GM18505 (cell line): ENCODE measurements at regions not wholly inside any gene's neighbourhood (a gene's known extent, or its start where the extent isn't known, plus 50 kb on each side); places are given as distances from the start of the nearest gene placed in this dataset.
A peak's percentile ranks its signal among the peaks of the same experiment; 100 is the strongest.

ENCODE experiments used
- ATAC-seq: cut with Tn5 transposase; IDR thresholded peaks from one replicate; pipeline ENCODE4 v1.9.1; 2021; ENCODE audit not compliant: unreplicated experiment
- POLR2A ChIP-seq: IDR thresholded peaks from 4 replicates; pipeline ENCODE4 v1.6.1; 2011; ENCODE audit warnings: borderline replicate concordance; ENCODE audit not compliant: insufficient read depth, insufficient read length; ENCODE audit errors: extremely low read depth

DNA sequence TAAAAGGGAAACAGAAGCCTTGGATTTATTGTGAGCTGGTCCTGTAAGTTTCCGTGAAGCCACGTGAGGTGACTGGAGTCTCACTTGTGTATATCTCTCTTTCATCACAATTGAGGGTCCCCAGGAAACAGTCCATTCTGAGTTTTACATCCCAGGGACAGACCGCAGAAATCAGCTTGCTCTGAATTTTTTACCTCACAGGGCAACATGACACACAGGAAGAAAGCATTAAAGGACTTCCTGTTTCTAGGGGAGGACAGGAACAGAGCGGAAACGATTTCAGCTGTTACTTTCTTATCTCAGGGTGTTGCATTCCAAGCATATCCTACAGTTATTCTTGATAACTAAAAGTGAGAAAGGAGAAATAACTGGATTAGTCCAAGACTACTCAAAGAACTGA lies 553.5 kb downstream of the TRAM1L1 start:
- peak; percentile 81 for ATAC-seq

DNA sequence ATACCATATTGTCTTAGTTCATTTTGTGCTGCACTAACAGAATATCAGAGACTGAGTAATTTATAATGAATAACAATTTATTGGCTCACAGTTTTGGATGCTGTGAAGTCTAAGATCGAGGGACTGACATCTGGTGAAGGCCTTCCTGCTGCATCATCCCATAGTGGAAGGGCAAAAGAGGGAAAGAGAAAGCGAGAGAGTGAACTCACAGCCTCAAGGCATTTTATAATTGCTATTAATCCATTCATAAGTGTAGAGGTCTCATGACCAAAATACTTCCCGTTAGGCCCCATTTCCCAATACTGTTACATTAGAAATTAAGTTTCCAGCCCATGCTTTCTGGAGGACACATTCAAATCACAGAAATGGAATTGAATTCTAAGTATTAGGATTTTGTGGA lies 554.4 kb downstream of the TRAM1L1 start:
- no peak for TF ChIP-seq POLR2A

More for the DNA sequence above, 553.5 kb downstream of the TRAM1L1 start:
- no peak for TF ChIP-seq POLR2A

DNA sequence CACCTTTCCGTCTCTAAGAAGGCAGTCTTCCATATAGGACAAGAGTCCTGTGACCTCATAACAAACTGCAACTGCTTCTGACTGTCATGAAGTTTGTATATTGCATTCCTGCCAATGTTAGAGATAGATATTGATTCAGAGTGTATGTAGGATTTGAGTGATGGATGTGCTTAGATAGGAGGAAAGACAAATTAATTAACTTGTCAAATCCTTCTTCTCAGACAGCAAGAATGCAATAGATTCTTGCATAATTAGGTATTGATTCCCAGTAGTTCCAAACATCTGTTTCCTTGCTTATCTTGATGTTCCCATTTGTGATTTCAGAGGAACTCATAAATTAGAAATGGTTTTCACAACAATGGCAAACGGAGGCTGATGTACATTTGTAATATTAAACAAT lies 555.3 kb downstream of the TRAM1L1 start:
- TF ChIP-seq POLR2A = no peak
- ATAC-seq = no peak

More for the DNA sequence above, 554.4 kb downstream of the TRAM1L1 start:
- ATAC-seq = no peak

DNA sequence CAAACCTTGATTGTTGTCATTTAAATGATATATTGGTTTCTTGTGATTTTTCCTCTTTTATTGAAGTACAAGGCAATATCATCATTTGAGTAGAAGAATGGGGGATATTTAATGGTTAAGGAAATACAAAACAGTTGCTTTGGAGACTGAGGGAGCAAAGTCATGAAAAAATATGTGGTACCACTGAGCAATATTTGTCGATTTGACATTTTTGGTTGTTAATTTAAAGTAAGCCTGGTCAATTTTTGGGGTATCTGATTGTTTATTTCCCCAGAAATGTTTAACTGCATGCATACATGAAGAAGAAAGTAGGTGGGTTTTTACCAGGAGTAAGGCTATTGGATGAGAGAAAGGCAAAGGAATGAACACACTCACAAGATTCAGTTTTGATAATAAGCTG lies 556.2 kb downstream of the TRAM1L1 start:
- no peak for TF ChIP-seq POLR2A
- no peak for ATAC-seq

DNA sequence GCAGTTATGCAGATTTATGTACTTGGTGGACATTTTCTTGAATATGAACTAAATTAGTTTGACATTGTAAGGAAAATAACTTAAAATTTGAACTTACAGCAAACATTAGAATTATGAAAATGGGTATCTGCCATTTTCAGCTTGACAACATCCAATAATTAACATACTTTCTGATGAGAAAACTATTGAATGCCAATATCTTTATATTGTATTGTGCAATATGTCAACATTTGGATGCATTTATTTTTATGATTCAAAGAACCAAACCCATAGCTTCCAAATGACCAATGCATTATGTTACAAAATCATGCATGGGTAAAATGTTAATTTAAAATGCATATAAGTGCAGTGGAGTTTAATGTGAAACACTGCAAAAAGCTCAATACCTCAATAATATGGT lies 562.5 kb downstream of the TRAM1L1 start:
- TF ChIP-seq POLR2A = no peak
- ATAC-seq = no peak

DNA sequence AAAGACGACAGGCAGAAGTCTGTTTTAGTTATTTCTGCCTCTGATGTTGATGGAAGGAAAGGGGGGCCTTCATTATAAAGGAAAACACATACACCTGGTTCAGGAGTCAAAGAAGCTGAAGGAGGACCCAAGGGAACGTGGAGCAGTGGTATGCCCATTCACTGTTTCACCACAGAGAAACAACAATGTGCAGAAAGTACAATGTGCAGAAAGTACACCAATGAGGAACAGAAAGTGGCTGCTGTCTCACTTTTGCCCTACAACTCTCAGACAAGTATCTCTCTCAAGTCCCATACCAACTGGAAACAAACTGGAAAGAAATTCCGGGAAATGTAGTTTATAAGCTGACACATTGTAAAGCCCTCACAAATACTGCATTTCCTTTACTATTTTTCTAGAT lies 564.5 kb downstream of the TRAM1L1 start:
- no peak for TF ChIP-seq POLR2A
- ATAC-seq = no peak

DNA sequence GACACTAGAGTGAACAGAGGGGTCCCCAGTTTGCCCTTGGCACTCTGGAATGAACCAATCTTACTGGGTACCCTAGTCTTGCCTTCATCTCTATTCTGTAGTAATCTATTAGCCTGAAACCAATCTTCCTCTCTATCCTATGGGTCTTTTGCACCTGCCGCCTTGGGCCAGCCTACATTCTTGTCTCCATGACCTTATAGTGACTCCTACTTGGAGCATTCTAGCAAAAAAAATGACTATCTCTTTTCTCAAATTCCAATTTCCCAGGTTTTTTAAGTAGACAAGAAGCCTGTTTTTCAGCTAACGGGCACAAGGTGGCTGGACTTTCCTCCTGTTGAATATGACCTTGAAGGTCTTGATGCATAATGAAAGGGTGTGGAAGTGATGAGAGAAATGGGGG lies 568.7 kb downstream of the TRAM1L1 start:
- no peak for ATAC-seq
- no peak for TF ChIP-seq POLR2A

DNA sequence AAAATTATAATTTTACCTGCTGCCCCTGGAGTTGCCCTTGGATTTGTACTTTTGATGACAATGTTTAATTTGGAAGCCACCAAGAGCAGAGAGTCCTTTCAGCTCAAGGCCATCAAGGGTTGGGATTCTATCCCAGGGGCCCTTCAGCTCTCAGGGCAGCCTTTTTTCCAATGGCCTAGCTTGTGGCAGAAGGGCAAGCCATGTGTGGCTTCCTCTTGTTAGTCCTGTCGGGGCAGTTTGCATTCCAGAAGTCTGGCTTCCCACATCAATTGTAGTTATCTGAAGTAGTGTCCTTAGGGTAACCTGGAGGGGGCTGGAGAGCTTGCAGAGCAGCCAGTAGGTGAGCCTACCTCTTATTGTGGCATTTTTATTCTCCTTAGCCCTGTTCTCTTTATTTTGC lies 569.4 kb downstream of the TRAM1L1 start:
- TF ChIP-seq POLR2A = no peak
- no peak for ATAC-seq

DNA sequence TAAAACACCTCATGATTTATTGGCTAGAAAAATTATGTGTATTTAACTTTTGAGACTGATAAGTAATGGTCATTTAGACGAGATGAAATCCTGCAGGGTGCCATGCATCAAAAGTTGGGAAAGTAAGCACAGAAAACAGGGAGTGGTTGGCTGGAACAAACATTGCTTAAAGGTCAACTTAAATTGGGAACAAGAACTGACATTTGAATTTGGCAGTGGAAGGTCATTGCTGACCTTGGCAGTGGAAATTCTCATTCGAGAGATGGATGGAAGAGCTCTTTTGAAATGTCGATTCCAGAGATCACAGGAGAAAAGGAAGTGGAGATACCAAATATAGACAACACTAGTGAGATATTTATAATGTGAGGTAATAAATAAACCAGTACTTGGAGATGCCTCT lies 572.8 kb downstream of the TRAM1L1 start:
- no peak for TF ChIP-seq POLR2A
- no peak for ATAC-seq

DNA sequence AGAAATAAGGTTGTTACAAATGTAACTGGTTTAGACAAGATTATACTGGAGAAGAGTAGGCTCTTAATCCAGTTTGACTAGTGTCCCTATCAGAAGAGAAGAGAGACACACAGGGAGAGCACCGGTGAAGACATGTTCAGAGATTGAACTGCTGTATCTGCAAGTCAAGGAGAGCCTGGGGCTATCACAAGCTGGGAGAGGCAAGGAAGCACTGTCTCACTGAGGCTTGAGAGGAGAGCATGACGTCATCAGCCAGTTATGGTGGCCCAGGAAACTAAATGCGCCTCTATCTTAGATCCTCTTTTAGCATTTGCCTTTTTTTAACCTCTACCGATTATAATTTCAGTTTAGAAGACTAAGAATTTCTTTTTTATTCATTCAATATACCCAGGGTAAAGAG lies 583.4 kb downstream of the TRAM1L1 start:
- ATAC-seq = no peak
- no peak for TF ChIP-seq POLR2A

DNA sequence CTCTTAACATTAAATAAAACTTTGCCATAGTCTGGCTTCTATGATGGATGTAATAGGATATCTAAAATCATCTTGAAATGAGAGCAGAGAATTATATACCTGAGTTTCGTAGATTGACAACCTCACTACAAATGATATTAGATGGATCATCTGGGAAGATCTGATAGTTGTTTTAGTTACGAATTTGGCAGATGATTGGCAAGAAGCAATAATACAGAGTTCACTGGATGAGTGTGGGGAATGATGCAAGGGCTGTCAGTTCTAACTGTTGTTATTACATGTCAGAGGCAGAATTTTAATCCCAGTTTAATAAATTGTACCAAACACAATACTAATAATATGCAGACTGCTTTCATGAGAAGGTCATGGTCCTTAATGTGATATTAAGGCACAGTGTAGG lies 585.2 kb downstream of the TRAM1L1 start:
- TF ChIP-seq POLR2A = no peak

DNA sequence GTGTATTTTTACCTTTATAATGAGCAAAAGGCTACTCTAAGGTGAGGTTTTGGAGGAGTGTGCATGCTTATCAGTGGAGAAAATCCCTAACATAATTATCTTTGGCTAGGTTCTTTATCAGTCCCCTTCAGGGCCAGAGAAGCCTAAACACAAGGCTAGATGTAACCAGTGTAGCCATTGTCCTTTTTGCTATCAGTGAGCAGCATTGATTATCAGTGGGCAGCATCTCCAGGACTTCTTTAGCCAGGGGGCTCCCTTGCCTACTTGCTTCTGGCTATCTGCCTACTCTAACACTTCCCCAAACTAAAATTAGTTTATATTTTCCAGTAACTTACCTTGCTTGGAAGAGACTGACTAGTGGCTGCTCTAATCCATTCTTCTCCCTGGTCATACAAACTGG lies 595.6 kb downstream of the TRAM1L1 start:
- no peak for ATAC-seq
- TF ChIP-seq POLR2A = no peak

More for the DNA sequence above, 585.2 kb downstream of the TRAM1L1 start:
- no peak for ATAC-seq

DNA sequence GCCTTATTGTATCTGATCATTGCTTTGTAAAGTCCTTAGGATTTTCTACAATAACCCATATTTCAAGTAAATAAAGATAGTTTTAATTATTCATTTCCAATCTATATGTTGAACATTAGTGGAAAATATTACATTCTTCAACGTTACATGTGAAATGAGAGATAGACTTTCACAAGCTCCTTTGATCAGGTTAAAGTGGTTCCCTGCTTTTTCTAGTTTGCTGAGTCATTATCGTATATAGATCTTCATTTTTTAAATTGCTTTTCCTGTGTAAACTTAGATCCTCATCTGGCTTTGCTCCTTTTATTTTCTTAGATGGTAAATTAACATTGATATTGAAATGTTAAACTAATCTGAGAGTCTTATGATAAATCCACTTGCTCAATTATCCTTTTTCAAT lies 599.0 kb downstream of the TRAM1L1 start:
- no peak for ATAC-seq
- no peak for TF ChIP-seq POLR2A

DNA sequence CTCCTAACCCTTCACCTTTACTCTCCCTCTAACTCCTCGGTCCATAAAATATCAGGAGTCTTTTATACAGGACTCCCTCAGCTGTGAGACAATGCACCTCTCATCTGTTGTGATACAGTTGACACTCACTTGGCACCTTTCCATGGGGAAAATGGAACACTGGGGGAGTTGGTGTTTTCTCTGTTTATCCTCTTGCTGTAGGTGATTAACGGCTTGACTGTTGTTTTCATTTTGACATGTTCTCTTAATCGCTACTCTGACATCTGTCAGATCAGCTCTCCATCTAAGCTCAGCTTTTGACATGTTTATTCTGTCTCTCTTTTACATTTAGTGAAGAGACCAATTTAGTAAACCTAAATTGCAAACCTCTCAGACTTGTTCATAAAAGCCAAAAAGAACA lies 604.8 kb downstream of the TRAM1L1 start:
- TF ChIP-seq POLR2A = no peak
- ATAC-seq = no peak

DNA sequence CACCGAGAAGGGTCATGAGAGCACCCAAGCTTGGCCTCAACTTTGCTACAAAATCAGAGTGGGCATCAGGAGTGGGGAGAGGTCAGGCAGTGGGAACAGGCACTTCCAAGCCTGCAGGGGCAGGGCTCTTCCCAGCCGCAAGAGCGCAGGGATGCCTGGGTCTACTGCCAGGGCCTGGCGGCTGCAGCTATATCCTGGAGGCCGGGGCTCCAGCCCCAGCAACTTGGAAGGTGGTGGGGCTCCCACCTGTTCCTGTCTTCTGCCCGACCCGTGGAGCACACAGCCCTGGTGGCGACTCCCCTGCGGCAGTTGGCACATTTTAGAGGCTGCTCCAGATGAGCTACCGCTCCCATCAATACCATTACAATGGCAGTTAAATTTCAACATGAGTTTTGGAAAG lies 607.0 kb downstream of the TRAM1L1 start:
- no peak for ATAC-seq
- no peak for TF ChIP-seq POLR2A
